HG03575 (cell line): ENCODE measurements at regions not wholly inside any gene's neighbourhood (a gene's known extent, or its start where the extent isn't known, plus 50 kb on each side); places are given as distances from the start of the nearest gene placed in this dataset.
"Not testable (repeated sequence)": the region's sequence is repeated elsewhere in the genome, so short reads cannot be mapped to it uniquely, and the experiment has no call there.

ENCODE experiments used
- ATAC-seq: cut with Tn5 transposase; IDR thresholded peaks from one replicate; pipeline ENCODE4 v1.9.1; 2021; ENCODE audit not compliant: unreplicated experiment, insufficient number of reproducible peaks, low FRiP score; ENCODE audit errors: extremely low read depth

- no peak for ATAC-seq
These were observed 736.5 kb downstream of the KCNJ2 start for GRCh38 chr17:70905796-70906195.

GRCh38 chr17:70906808-70907207 lies 737.5 kb downstream of the KCNJ2 start:
- ATAC-seq: no peak

- ATAC-seq: no peak
These were observed 743.6 kb downstream of the KCNJ2 start for GRCh38 chr17:70912716-70913485.

GRCh38 chr17:70916469-70916868 lies 747.1 kb downstream of the KCNJ2 start:
- ATAC-seq: no peak

GRCh38 chr17:70919241-70919640 lies 749.9 kb downstream of the KCNJ2 start:
- no peak for ATAC-seq

GRCh38 chr17:70920416-70920815 lies 751.1 kb downstream of the KCNJ2 start:
- no peak for ATAC-seq

GRCh38 chr17:70922268-70922667 lies 752.9 kb downstream of the KCNJ2 start:
- no peak for ATAC-seq

- ATAC-seq: no peak
These were observed 755.4 kb downstream of the KCNJ2 start for GRCh38 chr17:70924776-70925175.

- no peak for ATAC-seq
These were observed 759.9 kb downstream of the KCNJ2 start for GRCh38 chr17:70929226-70929625.

GRCh38 chr17:70934231-70934630 lies 764.9 kb downstream of the KCNJ2 start:
- ATAC-seq: no peak

- ATAC-seq: no peak
These were observed 765.5 kb downstream of the KCNJ2 start for GRCh38 chr17:70934835-70935234.

GRCh38 chr17:70936724-70937123 lies 767.4 kb downstream of the KCNJ2 start:
- ATAC-seq: no peak

GRCh38 chr17:70938336-70938735 lies 769.0 kb downstream of the KCNJ2 start:
- ATAC-seq: no peak

GRCh38 chr17:70945386-70945785 lies 776.1 kb downstream of the KCNJ2 start:
- no peak for ATAC-seq

- ATAC-seq: no peak
These were observed 777.9 kb downstream of the KCNJ2 start for GRCh38 chr17:70947215-70947614.

GRCh38 chr17:70947636-70948565 lies 778.6 kb downstream of the KCNJ2 start:
- no peak for ATAC-seq

- ATAC-seq: not testable (repeated sequence)
These were observed 783.8 kb downstream of the KCNJ2 start for GRCh38 chr17:70953140-70953539.

- no peak for ATAC-seq
These were observed 786.1 kb downstream of the KCNJ2 start for GRCh38 chr17:70955441-70955840.

- ATAC-seq: no peak
These were observed 787.4 kb downstream of the KCNJ2 start for GRCh38 chr17:70956726-70957125.

GRCh38 chr17:70961341-70961740 lies 792.0 kb downstream of the KCNJ2 start:
- no peak for ATAC-seq
